Mammary epithelial cell (primary cell): ENCODE measurements at regions not wholly inside any gene's neighbourhood (a gene's known extent, or its start where the extent isn't known, plus 50 kb on each side); places are given as distances from the start of the nearest gene placed in this dataset.

ENCODE experiments used
- EZH2 ChIP-seq: IDR thresholded peaks from 2 replicates; pipeline ENCODE4 v1.6.1; 2012; ENCODE audit warnings: low read length, inconsistent platforms, borderline replicate concordance
- TF ChIP-seq, protein P1 (sequence below), 2 donors: IDR thresholded peaks in 1 of 2; conservative IDR thresholded peaks in 1 of 2; 2 replicates each; pipeline ENCODE4 v1.5.1; 2011 to 2012; ENCODE audit warnings: inconsistent platforms in 2 of 2, low read length in 2 of 2, mild to moderate bottlenecking in 2 of 2, control low read depth in 1 of 2, low read depth in 1 of 2; ENCODE audit not compliant: insufficient read depth in 1 of 2; ENCODE audit errors: extremely low read depth in 1 of 2

- TF ChIP-seq, protein P1, sequence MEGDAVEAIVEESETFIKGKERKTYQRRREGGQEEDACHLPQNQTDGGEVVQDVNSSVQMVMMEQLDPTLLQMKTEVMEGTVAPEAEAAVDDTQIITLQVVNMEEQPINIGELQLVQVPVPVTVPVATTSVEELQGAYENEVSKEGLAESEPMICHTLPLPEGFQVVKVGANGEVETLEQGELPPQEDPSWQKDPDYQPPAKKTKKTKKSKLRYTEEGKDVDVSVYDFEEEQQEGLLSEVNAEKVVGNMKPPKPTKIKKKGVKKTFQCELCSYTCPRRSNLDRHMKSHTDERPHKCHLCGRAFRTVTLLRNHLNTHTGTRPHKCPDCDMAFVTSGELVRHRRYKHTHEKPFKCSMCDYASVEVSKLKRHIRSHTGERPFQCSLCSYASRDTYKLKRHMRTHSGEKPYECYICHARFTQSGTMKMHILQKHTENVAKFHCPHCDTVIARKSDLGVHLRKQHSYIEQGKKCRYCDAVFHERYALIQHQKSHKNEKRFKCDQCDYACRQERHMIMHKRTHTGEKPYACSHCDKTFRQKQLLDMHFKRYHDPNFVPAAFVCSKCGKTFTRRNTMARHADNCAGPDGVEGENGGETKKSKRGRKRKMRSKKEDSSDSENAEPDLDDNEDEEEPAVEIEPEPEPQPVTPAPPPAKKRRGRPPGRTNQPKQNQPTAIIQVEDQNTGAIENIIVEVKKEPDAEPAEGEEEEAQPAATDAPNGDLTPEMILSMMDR (conservative IDR thresholded peaks at IDR 0.05 in 1 of 2, IDR thresholded peaks at IDR 0.05 in 1 of 2; ENCODE audit: extremely low read depth in 1 of 2, insufficient read depth in 1 of 2, low read depth in 1 of 2, low read length in 2 of 2): peak; percentile 17 to 54
- no peak for TF ChIP-seq EZH2
Measured at GRCh38 chr10:3467052-3467951, 294.7 kb upstream of the PITRM1 start.
